Stimulated activated CD8-positive, alpha-beta memory T cell treated with anti-CD3 and anti-CD28 coated beads, Interleukin-4, amount 100 ng/mL, for 1 hour (primary cell): ENCODE measurements at regions not wholly inside any gene's neighbourhood (a gene's known extent, or its start where the extent isn't known, plus 50 kb on each side); places are given as distances from the start of the nearest gene placed in this dataset.

Source experiments
- DNase-seq, 2 donors: peaks; one replicate each; pipeline ENCODE4 v3.0.0-alpha.2; 2020; ENCODE audit warnings: low read depth in 2 of 2, low spot score in 1 of 2

DNA sequence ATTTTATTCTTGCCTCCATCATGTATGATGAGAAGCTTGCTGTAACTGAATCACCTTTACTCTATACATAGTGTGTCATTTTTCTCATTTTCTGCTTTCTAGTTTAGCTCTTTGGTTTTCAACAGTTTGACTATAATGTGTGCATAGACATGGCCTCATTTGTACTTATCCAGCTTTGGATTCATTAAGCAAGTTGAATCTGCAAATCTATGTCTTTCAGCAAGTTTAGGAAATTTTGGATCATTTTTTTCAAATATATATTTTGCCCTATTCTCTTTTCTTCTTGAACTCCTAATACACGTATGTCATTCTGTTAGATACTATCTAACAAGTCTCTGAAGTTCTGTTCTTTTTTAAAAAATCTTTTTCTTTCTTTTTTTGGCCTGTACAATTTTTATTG is 57.8 kb downstream of the PRLHR start:
- DNase-seq, result no peak

DNA sequence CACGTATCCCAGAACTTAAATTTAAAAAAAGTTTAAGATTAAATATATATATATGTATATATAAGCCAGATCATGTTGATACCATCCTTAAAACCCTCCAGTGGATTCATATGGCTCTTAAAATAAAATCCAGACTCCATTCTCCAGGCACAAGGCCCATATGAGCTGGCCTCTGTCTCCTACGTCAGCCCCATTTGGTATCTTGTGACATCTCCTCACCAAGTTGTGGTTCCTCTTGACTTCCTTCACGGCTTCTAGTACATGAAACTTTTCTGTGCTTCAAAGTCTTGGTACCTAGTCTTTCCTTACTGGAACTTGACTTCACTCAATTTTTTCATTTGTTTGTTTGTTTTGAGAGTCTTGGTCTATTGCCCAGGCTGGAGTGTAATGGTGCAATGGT is 61.3 kb downstream of the PRLHR start:
- DNase-seq, result no peak

DNA sequence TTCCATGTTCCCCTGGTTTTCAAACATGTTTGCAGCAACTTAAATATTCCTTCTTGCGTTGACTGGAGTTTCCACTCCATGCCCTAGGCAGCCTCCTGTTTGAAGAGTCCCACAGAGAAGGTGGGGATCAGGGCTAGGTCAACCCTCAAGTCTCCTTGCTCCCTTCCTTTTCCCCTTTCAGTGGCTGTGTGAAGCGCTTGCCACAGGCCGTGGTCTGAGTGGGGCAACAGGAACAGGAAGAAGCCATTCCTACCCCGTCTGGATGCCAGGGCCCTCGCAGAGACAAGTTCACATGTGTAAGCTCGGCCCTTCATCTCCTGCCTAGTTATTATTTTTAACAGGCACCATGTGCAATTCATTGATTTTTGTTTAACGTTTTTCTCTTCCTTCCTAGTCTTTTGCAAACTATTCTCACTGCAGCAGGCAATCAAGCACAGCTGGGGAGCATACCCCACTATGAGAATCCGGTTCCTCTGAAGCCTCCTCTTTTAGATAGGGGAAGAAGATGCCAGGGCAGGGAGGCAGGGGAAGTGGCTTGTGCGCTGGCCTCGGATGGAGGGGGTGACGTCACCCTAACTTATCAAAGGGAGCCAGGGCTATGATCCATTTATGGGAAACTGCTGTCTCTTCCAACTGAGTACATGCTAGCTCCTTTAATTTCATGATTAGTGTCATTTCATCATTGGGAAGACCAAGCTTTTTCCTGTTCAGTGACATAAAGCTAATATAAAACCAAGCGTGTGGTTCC is 64.2 kb downstream of the PRLHR start:
- DNase-seq, result no peak

DNA sequence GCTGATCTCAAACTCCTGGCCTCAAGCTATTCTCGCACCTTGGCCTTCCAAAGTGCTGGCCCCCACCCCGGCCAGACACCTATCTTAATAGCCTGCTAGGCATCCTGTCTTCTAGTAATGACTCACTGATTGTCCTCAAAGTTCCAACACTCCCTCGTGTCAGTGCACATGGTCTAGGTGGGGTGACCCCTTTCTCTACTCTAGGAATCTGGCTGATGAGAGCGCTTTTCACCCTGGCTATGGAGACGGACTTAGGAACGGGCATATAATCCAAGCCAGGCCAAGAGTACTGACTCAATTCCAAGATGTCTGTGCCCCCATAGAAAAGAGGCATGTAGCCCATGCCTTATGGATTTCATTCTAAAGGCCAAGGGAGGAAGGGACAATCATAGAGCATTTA is 67.0 kb downstream of the PRLHR start:
- no peak for DNase-seq

DNA sequence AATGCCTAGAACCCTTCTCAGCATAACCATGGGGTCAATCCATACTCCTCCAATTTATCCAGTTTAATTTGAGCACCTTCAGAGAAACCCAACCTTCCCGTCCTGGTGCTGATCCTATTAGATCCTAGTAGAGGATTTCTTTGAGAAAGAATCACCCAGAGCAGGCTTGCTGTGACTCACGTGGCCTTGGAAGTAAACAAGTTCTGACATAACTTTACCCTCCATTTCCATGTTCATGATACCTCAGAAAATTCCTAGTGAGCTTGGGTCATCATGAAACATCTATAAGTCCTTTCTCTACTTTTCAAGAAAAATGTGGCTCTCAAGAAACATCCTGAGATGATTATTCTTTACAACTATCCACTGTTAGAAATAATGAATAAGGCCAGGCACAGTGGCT is 71.7 kb downstream of the PRLHR start:
- no peak for DNase-seq

DNA sequence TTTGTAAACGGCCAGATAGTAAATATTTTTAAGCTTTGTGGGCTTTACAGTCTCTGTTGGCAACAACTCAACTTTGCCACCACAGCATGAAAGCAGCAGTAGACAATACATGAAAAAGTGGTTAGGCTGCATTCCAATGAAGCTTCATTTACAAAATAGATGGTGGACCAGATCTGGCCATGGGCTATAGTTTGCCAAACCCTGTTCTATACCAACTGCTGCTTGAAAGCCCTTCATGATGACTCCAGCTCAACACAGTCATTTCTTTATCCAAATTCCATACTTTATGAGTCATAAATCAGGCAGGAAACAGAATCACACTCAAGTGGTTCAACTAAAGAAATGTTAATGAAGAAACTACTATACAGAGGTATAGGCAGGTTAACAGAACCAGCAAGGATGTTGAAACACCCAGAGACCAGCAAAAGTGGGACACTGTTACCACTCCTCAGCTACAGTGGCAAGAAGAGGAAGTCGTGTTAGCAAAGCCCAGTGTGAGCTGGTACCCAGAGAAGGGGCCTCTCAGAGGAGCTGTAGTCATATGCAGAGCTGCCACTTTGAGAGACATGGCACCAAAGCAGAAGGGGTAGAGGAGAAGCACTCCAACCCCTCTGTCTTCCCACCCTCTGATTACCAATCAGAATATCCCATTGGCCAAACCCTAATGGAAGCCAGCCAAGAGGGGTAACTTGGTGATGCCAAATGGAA is 72.5 kb downstream of the PRLHR start:
- no peak for DNase-seq

- no peak for DNase-seq
These were observed 73.9 kb downstream of the PRLHR start for GRCh38 chr10:118521415-118522117.

- DNase-seq, result no peak
These were observed 75.2 kb downstream of the PRLHR start for GRCh38 chr10:118520116-118520742.

DNA sequence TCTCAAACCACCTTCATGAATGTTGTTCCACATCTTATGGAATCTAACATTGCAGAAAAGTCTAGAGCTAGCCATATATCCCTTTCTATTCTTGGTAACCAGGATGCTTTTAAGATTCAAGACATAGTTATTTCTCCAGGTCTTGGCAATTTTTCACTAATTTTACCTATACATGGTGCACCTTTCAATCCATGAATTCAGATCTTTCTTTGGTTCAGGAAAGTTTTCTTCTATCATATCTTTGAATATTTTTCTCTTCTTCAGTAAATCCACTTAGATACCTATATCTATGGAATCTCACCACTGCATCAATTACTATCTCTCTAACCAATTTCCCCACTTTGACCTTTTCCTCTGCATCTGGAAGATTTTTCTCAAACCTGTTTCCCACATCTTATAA is 77.4 kb downstream of the PRLHR start:
- DNase-seq, result no peak

DNA sequence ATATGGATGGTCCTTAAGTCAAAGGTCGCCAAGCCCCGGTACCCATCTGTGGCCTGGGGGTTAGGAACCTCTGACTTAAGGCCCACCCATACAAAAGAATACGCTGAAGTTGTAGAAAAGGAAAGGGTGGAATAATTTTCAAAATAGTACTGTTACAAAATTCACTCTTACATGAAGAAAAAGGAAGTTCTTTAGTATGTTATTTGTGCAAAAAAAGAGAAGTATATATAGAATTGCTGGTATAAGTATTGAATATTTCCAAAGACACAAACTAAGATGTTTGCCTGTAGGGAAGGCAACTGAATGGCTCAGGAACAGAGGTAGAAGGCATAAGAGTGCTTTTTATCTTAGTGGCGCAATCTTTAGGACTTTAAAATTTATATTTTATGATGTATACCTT is 78.7 kb downstream of the PRLHR start:
- DNase-seq, result no peak

- DNase-seq, result no peak
These were observed 82.3 kb downstream of the PRLHR start for GRCh38 chr10:118513174-118513573.

DNA sequence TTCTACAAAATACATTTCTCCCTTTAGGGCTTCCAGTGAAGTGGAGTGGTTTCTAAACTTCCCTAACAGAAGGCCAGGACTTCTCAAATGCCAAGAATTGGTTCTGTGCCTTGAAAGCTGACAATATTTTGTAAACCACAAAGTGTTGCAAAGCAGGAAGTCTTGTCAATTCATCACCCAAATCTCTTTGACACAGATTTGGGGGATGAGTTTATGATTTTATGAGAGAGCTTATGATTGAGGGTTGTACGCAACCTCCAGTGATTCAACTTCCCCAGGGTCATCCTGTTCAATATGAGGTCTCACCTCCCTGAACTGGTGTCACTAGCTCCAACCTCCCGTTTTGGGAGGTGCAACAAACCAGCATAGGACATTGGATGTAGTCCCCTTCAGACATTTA is 83.7 kb downstream of the PRLHR start:
- DNase-seq, result no peak

DNA sequence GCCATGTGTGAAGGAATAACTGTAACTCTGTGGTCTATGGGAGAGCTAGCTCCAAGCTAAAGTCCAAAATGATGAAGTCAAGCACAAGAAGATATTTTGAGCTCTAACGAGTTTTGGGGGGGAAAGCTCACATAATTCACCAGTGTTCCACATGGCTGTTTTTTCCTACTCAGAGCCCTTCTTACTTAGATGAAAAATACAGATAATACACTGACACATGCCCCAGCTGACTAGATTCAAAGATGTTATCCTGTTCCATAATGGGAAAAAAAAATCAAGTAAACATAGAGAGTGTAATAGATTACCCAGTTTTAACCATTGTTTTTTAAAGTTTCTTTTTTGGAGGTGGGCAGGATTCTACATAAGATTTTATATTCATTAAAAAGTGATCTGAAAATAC is 86.6 kb downstream of the PRLHR start:
- no peak for DNase-seq

GRCh38 chr10:118508355-118508754 is 87.1 kb downstream of the PRLHR start:
- no peak for DNase-seq

GRCh38 chr10:118506671-118507590 is 88.5 kb downstream of the PRLHR start:
- no peak for DNase-seq

- no peak for DNase-seq
These were observed 90.1 kb downstream of the PRLHR start for GRCh38 chr10:118505363-118505762.

DNA sequence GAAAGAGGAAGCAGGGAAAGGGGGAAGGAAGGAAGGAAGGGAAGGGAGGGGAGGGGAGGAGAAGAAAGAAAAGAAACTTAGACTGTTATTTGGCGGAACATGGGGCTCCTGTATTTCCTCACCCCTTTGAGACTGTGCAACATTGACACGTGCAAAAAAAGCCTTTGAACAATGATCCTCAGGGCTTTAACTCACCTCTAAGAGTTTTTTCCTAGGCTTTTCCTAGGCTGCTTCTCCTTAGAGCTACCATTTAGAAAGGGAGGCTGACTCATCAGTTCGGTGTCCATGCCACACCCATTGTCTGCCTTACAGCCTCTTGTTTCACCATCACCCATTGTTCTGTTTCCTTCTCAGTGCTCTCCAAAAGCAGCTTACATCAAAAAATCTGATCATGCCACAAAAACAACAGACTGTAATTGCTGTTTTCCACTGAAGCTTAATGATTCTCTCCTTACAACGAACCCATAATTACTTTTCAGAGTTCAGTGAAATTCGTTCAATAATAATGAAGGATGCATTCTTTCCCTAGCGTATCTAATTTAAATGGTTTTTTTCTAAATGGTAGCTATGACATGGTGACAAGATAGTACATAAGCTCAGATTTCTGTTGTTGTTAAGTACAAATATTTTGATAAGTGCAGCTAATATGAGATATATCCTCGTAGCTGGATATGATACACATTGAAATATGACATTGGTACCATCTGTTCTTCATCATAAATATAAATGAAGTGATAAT is 90.8 kb downstream of the PRLHR start:
- DNase-seq, result no peak

DNA sequence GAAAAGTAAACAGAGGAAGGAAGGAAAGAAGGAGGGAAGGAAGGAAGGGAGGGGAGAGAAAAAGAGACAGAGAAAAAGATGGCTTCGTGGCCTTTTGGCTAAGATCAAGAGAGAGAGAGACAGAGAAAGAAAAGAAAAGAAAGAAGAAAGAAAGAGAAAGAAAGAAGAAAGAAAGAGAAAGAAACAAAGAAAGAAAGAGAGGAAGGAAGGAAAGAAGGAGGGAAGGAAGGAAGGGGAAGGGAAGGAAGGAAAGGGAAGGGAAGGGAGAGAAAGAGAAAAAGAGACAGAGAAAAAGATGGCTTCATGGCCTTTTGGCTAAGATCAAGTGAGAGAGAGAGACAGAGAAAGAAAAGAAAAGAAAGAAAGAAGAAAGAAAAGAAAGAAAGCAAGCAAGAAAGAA is 91.4 kb downstream of the PRLHR start:
- no peak for DNase-seq

DNA sequence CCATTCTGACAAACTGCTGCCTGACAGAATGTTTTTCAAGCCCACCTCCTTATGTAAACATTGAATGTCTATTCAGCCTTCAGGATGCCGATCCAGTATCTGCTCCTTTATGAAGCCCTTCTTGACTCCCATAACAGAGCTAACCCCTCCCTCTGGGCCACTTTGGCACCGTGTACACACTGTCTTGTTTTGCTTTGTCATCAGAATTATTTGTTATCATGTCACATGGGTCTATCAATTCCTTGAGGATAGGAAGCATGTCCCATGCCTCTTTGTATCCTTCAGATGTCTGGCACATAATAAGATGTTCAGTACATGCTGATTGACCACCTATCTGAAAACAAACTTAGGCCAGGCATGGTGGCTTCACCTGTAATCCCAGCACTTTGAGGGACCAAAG is 92.3 kb downstream of the PRLHR start:
- DNase-seq, result no peak
